Adrenal gland (tissue), 5 donors: ENCODE measurements at regions not wholly inside any gene's neighbourhood (a gene's known extent, or its start where the extent isn't known, plus 50 kb on each side); places are given as distances from the start of the nearest gene placed in this dataset.

Source experiments
- POLR2A ChIP-seq, 2 donors: fragments of 450-650 bp; IDR thresholded peaks; one replicate each; pipeline ENCODE4 v1.6.1; 2017; ENCODE audit warnings: antibody characterized with exemption in 2 of 2, mild to moderate bottlenecking in 2 of 2, moderate library complexity in 1 of 2
- TF ChIP-seq, protein P1 (sequence below), 6 experiments: fragments of 450-650 bp in 4 of 6; fragments of 200-600 bp in 2 of 6; sonication (generic) in 1 of 6; IDR thresholded peaks; 1 replicate in 5 of 6; 2 replicates in 1 of 6; pipeline versions ENCODE4 v1.5.1 to v1.8.0; 2016 to 2021; ENCODE audit warnings: antibody characterized with exemption in 6 of 6, mild to moderate bottlenecking in 2 of 6, moderate library complexity in 1 of 6
- donor health status: DM: no; HTN: no; CAD: no.

DNA sequence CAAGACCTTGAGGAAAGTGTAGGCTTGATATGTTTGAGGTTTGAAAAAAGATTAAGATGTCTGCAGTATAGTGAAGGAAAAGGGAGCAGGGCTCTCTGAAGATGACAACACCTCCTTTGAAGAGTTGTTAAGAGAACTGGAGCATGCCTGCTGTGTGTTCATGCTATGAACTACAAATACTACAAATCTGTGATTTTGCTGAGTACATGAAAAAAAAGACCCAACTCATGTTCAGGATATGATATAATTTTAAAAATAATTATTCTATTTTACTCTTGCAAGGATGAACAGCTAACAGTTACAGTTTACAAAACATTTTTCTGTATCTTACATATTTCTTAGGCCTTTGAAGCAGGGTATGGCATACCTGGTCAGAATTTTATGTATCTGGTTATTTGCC, 305.4 kb upstream of the CWC22 start:
- TF ChIP-seq, protein P1, sequence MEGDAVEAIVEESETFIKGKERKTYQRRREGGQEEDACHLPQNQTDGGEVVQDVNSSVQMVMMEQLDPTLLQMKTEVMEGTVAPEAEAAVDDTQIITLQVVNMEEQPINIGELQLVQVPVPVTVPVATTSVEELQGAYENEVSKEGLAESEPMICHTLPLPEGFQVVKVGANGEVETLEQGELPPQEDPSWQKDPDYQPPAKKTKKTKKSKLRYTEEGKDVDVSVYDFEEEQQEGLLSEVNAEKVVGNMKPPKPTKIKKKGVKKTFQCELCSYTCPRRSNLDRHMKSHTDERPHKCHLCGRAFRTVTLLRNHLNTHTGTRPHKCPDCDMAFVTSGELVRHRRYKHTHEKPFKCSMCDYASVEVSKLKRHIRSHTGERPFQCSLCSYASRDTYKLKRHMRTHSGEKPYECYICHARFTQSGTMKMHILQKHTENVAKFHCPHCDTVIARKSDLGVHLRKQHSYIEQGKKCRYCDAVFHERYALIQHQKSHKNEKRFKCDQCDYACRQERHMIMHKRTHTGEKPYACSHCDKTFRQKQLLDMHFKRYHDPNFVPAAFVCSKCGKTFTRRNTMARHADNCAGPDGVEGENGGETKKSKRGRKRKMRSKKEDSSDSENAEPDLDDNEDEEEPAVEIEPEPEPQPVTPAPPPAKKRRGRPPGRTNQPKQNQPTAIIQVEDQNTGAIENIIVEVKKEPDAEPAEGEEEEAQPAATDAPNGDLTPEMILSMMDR (IDR thresholded peaks at IDR 0.05), result no peak
- no peak for TF ChIP-seq POLR2A (IDR thresholded peaks at IDR 0.05)
